ENCODE measurements at regions not wholly inside any gene's neighbourhood (a gene's known extent, or its start where the extent isn't known, plus 50 kb on each side); places are given as distances from the start of the nearest gene placed in this dataset.

- TF ChIP-seq, protein P1, sequence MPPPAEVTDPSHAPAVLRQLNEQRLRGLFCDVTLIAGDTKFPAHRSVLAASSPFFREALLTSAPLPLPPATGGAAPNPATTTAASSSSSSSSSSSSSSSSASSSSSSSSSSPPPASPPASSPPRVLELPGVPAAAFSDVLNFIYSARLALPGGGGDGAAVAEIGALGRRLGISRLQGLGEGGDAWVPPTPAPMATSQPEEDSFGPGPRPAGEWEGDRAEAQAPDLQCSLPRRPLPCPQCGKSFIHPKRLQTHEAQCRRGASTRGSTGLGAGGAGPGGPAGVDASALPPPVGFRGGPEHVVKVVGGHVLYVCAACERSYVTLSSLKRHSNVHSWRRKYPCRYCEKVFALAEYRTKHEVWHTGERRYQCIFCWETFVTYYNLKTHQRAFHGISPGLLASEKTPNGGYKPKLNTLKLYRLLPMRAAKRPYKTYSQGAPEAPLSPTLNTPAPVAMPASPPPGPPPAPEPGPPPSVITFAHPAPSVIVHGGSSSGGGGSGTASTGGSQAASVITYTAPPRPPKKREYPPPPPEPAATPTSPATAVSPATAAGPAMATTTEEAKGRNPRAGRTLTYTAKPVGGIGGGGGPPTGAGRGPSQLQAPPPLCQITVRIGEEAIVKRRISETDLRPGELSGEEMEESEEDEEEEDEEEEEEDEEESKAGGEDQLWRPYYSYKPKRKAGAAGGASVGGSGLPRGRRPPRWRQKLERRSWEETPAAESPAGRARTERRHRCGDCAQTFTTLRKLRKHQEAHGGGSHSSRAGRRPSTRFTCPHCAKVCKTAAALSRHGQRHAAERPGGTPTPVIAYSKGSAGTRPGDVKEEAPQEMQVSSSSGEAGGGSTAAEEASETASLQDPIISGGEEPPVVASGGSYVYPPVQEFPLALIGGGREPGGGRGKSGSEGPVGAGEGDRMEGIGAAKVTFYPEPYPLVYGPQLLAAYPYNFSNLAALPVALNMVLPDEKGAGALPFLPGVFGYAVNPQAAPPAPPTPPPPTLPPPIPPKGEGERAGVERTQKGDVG (CRISPR knock-in tag; IDR thresholded peaks at IDR 0.05): no peak
Observed at GRCh38 chr12:41850046-41850445, 294.6 kb downstream of the GXYLT1 start (continued).

DNA sequence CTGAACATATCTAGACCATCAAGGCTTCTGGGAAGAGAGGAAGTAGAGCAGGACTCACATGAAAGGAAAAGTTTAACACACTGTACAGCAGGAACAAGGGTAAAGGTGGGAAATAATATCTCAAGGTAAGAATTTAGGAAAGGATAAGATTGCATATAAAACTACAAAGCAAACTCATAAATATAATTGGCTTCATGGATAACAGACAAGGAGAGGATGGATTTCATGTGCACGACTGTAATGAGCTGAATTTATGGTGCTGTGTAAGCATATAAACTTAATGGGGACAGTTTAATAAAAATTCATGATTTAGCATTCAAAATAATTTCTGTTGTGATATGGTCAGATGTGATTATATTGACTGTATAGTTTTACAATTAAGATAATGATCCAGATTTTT lies 298.0 kb downstream of the GXYLT1 start:
- no peaks in the 10 kb centered on the region; a peak in 1 of 4 replicates for H3K27me3 ChIP-seq (replicated peaks in 1 of 2; ENCODE audit: control insufficient read depth in 2 of 2, insufficient read depth in 2 of 2, low read length in 1 of 2)
- TF ChIP-seq TCF12 (IDR thresholded peaks at IDR 0.05; ENCODE audit: low read depth, low read length) (no peak), MYC (IDR thresholded peaks at IDR 0.05; ENCODE audit: insufficient read depth, insufficient read length, insufficient replicate concordance, low read length, severe bottlenecking) (no peak)
- intact Hi-C loops (cut with micrococcal nuclease; ENCODE audit: unreplicated experiment) (no loop called here), in situ Hi-C loops (cut with MboI) (no loop called here)
- ChIA-PET CTCF (no interaction called here), POLR2A (no interaction called here), RAD21 (ENCODE audit: unreplicated experiment) (no interaction called here), SMC1A (ENCODE audit: uncharacterized antibody, unreplicated experiment) (no interaction called here)
- no peaks in the 10 kb centered on the region for H3K36me3 ChIP-seq (ENCODE audit: control insufficient read depth in 2 of 2, insufficient read depth in 2 of 2, low read length in 1 of 2)
- no TSS peak for BruUV-seq (replicated peaks)
- H3K79me2 ChIP-seq (ENCODE audit: control insufficient read depth, insufficient read depth, low read length): no peaks in the 10 kb centered on the region
- FAIRE-seq (no peak), ATAC-seq (no peak), DNase-seq (ENCODE audit: low read depth, low spot score) (no peak)
- H3K9me3 ChIP-seq (replicated peaks; ENCODE audit: control insufficient read depth, insufficient read depth, low read length): no peaks in the 10 kb centered on the region
- H3K27ac ChIP-seq (ENCODE audit: control insufficient read depth, insufficient read depth): no peak overlapping the region
- no peaks in the 10 kb centered on the region for H4K20me1 ChIP-seq (ENCODE audit: control insufficient read depth, insufficient read depth)
- H3K4me3 ChIP-seq: no peak overlapping the region
- no peak overlapping the region for H3K9ac ChIP-seq (ENCODE audit: control insufficient read depth, insufficient read depth, low read length)
- H2AFZ ChIP-seq (ENCODE audit: control insufficient read depth, low read depth, low read length): no peak overlapping the region
- no peaks in the 10 kb centered on the region for H3K4me1 ChIP-seq (ENCODE audit: control insufficient read depth, insufficient read depth, low read length)
- 0% methylated on average over 1 of the region's 1 CpG for WGBS (ENCODE audit: insufficient coverage, insufficient replicate concordance, low lambda C conversion rate, missing lambda C conversion rate)
- H3K4me2 ChIP-seq (ENCODE audit: control insufficient read depth, insufficient read depth): no peak overlapping the region

Data from GM12878 (cell line).